ENCODE measurements at regions not wholly inside any gene's neighbourhood (a gene's known extent, or its start where the extent isn't known, plus 50 kb on each side); places are given as distances from the start of the nearest gene placed in this dataset.
"Not testable (repeated sequence)": the region's sequence is repeated elsewhere in the genome, so short reads cannot be mapped to it uniquely, and the experiment has no call there.

- no peak for DNase-seq
These were observed 714.3 kb downstream of the MATN1 start for GRCh38 chr1:30008998-30009657.

- no peak for DNase-seq
These were observed 714.9 kb downstream of the MATN1 start for GRCh38 chr1:30008372-30008997.

- no peak for DNase-seq
These were observed 717.3 kb downstream of the MATN1 start for GRCh38 chr1:30005972-30006619.

GRCh38 chr1:30001732-30002039 is 721.7 kb downstream of the MATN1 start:
- DNase-seq, result no peak

- no peak for DNase-seq
These were observed 722.2 kb downstream of the MATN1 start for GRCh38 chr1:30001011-30001731.

GRCh38 chr1:30000266-30000665 is 723.1 kb downstream of the MATN1 start:
- DNase-seq, result no peak

GRCh38 chr1:29999595-29999994 is 723.8 kb downstream of the MATN1 start:
- DNase-seq, result no peak

GRCh38 chr1:29998686-29999085 is 724.7 kb downstream of the MATN1 start:
- DNase-seq, result no peak

- DNase-seq, result not testable (repeated sequence)
These were observed 725.6 kb downstream of the MATN1 start for GRCh38 chr1:29997818-29998217.

GRCh38 chr1:29993950-29994349 is 729.4 kb downstream of the MATN1 start:
- no peak for DNase-seq

GRCh38 chr1:29991815-29992214 is 731.6 kb downstream of the MATN1 start:
- no peak for DNase-seq

GRCh38 chr1:29991025-29991424 is 732.4 kb downstream of the MATN1 start:
- DNase-seq, result no peak

GRCh38 chr1:29990304-29990703 is 733.1 kb downstream of the MATN1 start:
- DNase-seq, result no peak

- no peak for DNase-seq
These were observed 736.4 kb downstream of the MATN1 start for GRCh38 chr1:29986986-29987385.

GRCh38 chr1:29985606-29985945 is 737.8 kb downstream of the MATN1 start:
- DNase-seq, result no peak

- DNase-seq, result no peak
These were observed 738.4 kb downstream of the MATN1 start for GRCh38 chr1:29984862-29985605.

GRCh38 chr1:29984166-29984861 is 739.1 kb downstream of the MATN1 start:
- DNase-seq, result no peak

- DNase-seq, result no peak
These were observed 740.1 kb downstream of the MATN1 start for GRCh38 chr1:29983321-29983720.

GRCh38 chr1:29981586-29982239 is 741.7 kb downstream of the MATN1 start:
- no peak for DNase-seq

- no peak for DNase-seq
These were observed 741.2 kb downstream of the PTPRU start for GRCh38 chr1:29977550-29977949.

GRCh38 chr1:29975036-29975694 is 738.8 kb downstream of the PTPRU start:
- DNase-seq, result no peak

GRCh38 chr1:29974316-29974724 is 738.0 kb downstream of the PTPRU start:
- no peak for DNase-seq

Data from GDM1 (cell line).